ENCODE measurements at regions not wholly inside any gene's neighbourhood (a gene's known extent, or its start where the extent isn't known, plus 50 kb on each side); places are given as distances from the start of the nearest gene placed in this dataset.

GRCh38 chr11:95434489-95435057 is 203.6 kb upstream of the SESN3 start:
- Histone ChIP-seq H4K20me1 (no peaks in the 10 kb centered on the region), H3K27ac (no peak overlapping the region), H3K27me3 (no peaks in the 10 kb centered on the region), H3K4me3 (no peak overlapping the region), H3K4me2 (no peak overlapping the region), H3K36me3 (no peaks in the 10 kb centered on the region), H3K9ac (no peak overlapping the region), H3K9me3 (no peaks in the 10 kb centered on the region), H3K4me1 (no peaks in the 10 kb centered on the region)
- no peak for TF ChIP-seq Cebpa-rat (IDR thresholded peaks at IDR 0.05)

GRCh38 chr11:95434009-95434408 is 203.0 kb upstream of the SESN3 start:
- H3K9me3 ChIP-seq: no peaks in the 10 kb centered on the region
- H3K4me3 ChIP-seq: no peak overlapping the region
- H3K27ac ChIP-seq: no peak overlapping the region
- no peak for TF ChIP-seq Cebpa-rat (IDR thresholded peaks at IDR 0.05)
- no peak overlapping the region for H3K4me2 ChIP-seq
- H3K4me1 ChIP-seq: no peaks in the 10 kb centered on the region
- no peaks in the 10 kb centered on the region for H4K20me1 ChIP-seq
- no peak overlapping the region for H3K9ac ChIP-seq
- H3K36me3 ChIP-seq: no peaks in the 10 kb centered on the region
- no peaks in the 10 kb centered on the region for H3K27me3 ChIP-seq

DNA sequence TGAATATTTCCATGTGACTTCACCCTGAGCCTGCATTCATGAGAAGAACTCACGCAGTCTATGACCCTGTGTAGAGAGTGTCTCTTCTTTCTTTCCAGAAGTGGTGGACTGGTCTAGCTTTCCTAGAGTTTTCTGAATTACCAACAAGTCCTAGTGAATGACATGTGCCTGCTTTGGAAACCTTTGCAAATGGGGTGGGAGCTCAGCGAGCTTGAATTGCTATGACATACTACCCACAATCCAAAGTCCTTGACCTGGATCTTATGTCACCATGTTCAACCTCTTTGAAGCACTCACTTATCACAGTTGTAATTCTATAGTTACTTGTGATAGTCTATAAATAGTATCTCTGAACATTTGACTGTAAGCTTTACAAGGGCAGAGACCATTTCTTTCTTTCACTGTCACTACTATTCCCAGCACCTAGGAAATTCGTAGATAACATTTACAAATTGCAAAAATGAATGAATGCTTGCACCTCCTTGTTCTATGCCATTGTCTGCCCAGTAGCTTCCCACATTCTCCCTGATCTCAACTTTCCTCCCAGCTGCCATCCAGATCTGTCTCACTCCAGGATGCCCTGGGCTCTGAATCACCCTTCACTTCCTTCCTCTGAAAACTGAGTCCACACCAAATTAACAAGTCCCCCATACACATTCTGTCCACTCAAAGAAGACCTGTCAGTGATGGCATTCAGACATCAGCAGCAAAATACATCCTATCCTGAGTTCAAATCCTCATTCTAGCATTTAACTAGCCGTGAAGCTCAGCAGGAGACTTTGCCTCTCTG is 201.9 kb upstream of the SESN3 start:
- no peaks in the 10 kb centered on the region for H3K27me3 ChIP-seq
- no peak overlapping the region for H3K27ac ChIP-seq
- H4K20me1 ChIP-seq: no peaks in the 10 kb centered on the region
- no peak overlapping the region for H3K9ac ChIP-seq
- no peak overlapping the region for H3K4me2 ChIP-seq
- H3K36me3 ChIP-seq: no peaks in the 10 kb centered on the region
- TF ChIP-seq Cebpa-rat (IDR thresholded peaks at IDR 0.05): no peak
- no peaks in the 10 kb centered on the region for H3K4me1 ChIP-seq
- H3K9me3 ChIP-seq: no peaks in the 10 kb centered on the region
- H3K4me3 ChIP-seq: no peak overlapping the region

GRCh38 chr11:95429376-95429907 is 198.4 kb upstream of the SESN3 start:
- Histone ChIP-seq H4K20me1 (no peaks in the 10 kb centered on the region), H3K4me1 (no peaks in the 10 kb centered on the region), H3K27ac (no peak overlapping the region), H3K36me3 (no peaks in the 10 kb centered on the region), H3K9ac (no peak overlapping the region), H3K9me3 (no peaks in the 10 kb centered on the region), H3K27me3 (no peaks in the 10 kb centered on the region), H3K4me2 (no peak overlapping the region), H3K4me3 (no peak overlapping the region)
- no peak for TF ChIP-seq Cebpa-rat (IDR thresholded peaks at IDR 0.05)

GRCh38 chr11:95426823-95427462 is 195.9 kb upstream of the SESN3 start:
- H3K4me3 ChIP-seq: no peak overlapping the region
- no peaks in the 10 kb centered on the region for H3K36me3 ChIP-seq
- H3K4me2 ChIP-seq: no peak overlapping the region
- H3K9me3 ChIP-seq: no peaks in the 10 kb centered on the region
- no peaks in the 10 kb centered on the region for H3K4me1 ChIP-seq
- H3K27me3 ChIP-seq: no peaks in the 10 kb centered on the region
- no peak overlapping the region for H3K27ac ChIP-seq
- no peaks in the 10 kb centered on the region for H4K20me1 ChIP-seq
- no peak overlapping the region for H3K9ac ChIP-seq
- no peak for TF ChIP-seq Cebpa-rat (IDR thresholded peaks at IDR 0.05)

DNA sequence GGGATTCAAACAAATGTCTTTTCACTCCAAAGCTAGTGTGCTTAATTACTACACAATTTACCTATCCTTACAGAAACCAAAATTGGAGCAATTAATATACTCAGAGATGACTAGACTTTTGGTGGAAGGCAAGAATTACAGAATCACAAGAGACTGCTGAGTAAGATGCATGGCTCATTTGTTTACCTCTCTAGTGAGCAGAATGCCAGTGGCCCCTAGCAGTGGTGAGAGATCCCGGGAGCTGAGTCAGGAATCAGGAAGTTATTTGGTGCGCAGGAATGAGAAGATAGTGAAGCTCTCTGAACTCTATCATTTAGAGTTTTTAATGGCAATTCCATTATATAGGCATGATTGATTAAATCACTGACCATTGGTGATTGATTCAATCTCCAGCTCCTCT is 188.9 kb upstream of the SESN3 start:
- TF ChIP-seq Cebpa-rat (IDR thresholded peaks at IDR 0.05): no peak
- H3K36me3 ChIP-seq: no peaks in the 10 kb centered on the region
- no peak overlapping the region for H3K27ac ChIP-seq
- no peak overlapping the region for H3K9ac ChIP-seq
- H3K4me3 ChIP-seq: no peak overlapping the region
- H3K9me3 ChIP-seq: no peaks in the 10 kb centered on the region
- H3K4me1 ChIP-seq: no peaks in the 10 kb centered on the region
- H3K4me2 ChIP-seq: no peak overlapping the region
- no peaks in the 10 kb centered on the region for H3K27me3 ChIP-seq
- H4K20me1 ChIP-seq: no peaks in the 10 kb centered on the region

DNA sequence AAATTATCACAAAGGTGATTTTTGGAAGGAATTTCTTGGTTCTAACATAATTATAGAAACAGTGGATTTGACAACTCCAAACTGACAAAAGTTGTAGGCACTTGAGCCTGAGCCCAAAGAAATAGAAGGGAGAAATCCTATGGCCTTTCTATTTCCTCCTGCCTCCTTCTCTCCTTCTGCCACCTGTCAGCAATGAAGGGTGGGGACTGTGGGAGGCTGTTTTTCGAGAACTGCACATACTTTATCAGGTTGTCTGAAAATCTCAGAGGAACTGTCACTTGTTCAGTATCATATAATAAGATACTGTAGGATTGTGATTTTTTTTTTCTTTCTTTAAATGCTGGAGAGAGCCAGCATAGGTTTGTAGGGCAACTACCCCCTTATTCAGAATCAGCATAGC is 187.9 kb upstream of the SESN3 start:
- H4K20me1 ChIP-seq: no peaks in the 10 kb centered on the region
- no peaks in the 10 kb centered on the region for H3K9me3 ChIP-seq
- H3K27me3 ChIP-seq: no peaks in the 10 kb centered on the region

GRCh38 chr11:95417832-95418231 is 186.8 kb upstream of the SESN3 start:
- no peak for TF ChIP-seq Cebpa-rat (IDR thresholded peaks at IDR 0.05)
- Histone ChIP-seq H3K4me3 (no peak overlapping the region), H3K36me3 (no peaks in the 10 kb centered on the region), H3K9ac (no peak overlapping the region), H3K27ac (no peak overlapping the region), H3K27me3 (no peaks in the 10 kb centered on the region), H3K9me3 (no peaks in the 10 kb centered on the region), H4K20me1 (no peaks in the 10 kb centered on the region), H3K4me1 (no peaks in the 10 kb centered on the region), H3K4me2 (no peak overlapping the region)

More for the DNA sequence above, 187.9 kb upstream of the SESN3 start:
- H3K9ac ChIP-seq: no peak overlapping the region
- H3K4me3 ChIP-seq: no peak overlapping the region
- H3K36me3 ChIP-seq: no peaks in the 10 kb centered on the region
- H3K4me2 ChIP-seq: no peak overlapping the region
- H3K27ac ChIP-seq: no peak overlapping the region
- H3K4me1 ChIP-seq: no peaks in the 10 kb centered on the region
- no peak for TF ChIP-seq Cebpa-rat (IDR thresholded peaks at IDR 0.05)

GRCh38 chr11:95415837-95416304 is 184.9 kb upstream of the SESN3 start:
- Histone ChIP-seq H3K4me3 (no peak overlapping the region), H3K36me3 (no peaks in the 10 kb centered on the region), H3K27me3 (no peaks in the 10 kb centered on the region), H3K27ac (no peak overlapping the region), H3K4me2 (no peak overlapping the region), H3K9me3 (no peaks in the 10 kb centered on the region), H4K20me1 (no peaks in the 10 kb centered on the region), H3K9ac (no peak overlapping the region), H3K4me1 (no peaks in the 10 kb centered on the region)
- no peak for TF ChIP-seq Cebpa-rat (IDR thresholded peaks at IDR 0.05)

GRCh38 chr11:95414217-95414616 is 183.2 kb upstream of the SESN3 start:
- H3K4me3 ChIP-seq: no peak overlapping the region
- TF ChIP-seq Cebpa-rat (IDR thresholded peaks at IDR 0.05): no peak
- no peaks in the 10 kb centered on the region for H3K4me1 ChIP-seq
- H3K36me3 ChIP-seq: no peaks in the 10 kb centered on the region
- H4K20me1 ChIP-seq: no peaks in the 10 kb centered on the region
- no peak overlapping the region for H3K4me2 ChIP-seq
- H3K27me3 ChIP-seq: no peaks in the 10 kb centered on the region
- no peaks in the 10 kb centered on the region for H3K9me3 ChIP-seq
- H3K9ac ChIP-seq: no peak overlapping the region
- no peak overlapping the region for H3K27ac ChIP-seq
